Nucleus accumbens (tissue), 56 donors: ENCODE measurements at regions not wholly inside any gene's neighbourhood (a gene's known extent, or its start where the extent isn't known, plus 50 kb on each side); places are given as distances from the start of the nearest gene placed in this dataset.
"Not testable (repeated sequence)": the region's sequence is repeated elsewhere in the genome, so short reads cannot be mapped to it uniquely, and the experiment has no call there.

Experiments used
- DNase-seq, 56 donors: peaks; one replicate each; lab custom pipeline; 2025; lab: John Stamatoyannopoulos, UW

DNA sequence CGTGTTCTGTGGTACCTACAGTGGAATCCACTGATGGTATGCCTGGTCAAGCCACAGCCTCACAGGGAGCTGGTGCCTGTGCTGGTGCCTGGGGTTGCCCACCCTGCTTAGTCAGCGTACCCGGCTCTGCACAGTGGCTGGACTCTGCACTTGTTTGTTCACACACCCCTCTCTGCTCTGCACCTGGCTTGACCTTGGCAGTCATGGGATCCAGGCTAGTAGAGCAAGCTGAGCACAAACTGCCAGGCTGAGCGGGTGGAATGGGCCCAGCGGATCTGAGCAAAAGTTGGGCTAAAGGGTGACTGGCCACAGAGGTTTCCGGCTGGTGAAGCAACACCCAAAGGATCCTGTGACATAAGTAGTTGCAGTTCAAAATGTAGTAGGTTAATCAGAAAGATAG, 163.5 kb downstream of the CDH19 start:
- DNase-seq: no peak

GRCh38 chr18:66439670-66440069, 164.2 kb downstream of the CDH19 start:
- DNase-seq: no peak

- no peak for DNase-seq
Measured at GRCh38 chr18:66438711-66439536, 165.0 kb downstream of the CDH19 start.

GRCh38 chr18:66432636-66433035, 171.3 kb downstream of the CDH19 start:
- no peak for DNase-seq

- no peak for DNase-seq
Measured at GRCh38 chr18:66428795-66429194, 175.1 kb downstream of the CDH19 start.

DNA sequence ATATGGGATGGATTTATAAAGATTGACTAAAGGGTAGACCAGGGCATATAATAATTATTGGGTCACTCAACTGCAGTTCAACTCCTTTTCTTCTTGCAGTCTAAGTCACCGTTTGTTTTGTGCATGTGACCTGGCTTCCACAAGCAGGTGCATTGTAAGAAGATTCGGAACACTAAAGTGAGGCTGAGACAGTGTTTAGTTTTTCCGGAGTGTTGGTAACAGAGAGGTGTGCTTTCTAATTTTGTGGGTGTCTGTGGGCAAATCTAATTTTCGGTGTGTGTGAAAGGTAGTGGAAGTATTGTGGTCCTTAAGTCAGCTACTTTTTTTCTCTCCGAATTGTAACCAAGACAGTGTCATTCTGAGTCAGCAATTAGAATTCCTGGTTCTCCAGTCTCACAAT, 184.5 kb downstream of the CDH19 start:
- DNase-seq: no peak

DNA sequence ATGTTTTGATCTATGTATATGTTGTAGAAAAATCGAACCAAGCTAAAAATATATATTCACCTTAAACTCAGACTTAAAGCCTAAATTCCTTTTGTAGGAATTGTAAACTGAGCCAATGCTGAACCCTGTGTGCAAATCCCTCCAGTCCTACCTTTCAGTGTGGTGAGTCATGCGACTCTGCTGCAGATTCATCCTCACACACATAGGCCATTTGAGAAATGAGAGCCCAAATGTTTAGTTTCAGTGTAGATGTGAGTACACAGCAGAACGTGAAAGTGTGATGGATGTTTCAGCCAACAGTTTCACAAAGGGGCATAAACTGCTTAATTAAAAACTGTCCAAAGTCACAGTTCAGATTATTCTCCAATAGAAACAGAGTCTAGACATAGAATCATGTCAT, 193.2 kb downstream of the CDH19 start:
- no peak for DNase-seq

DNA sequence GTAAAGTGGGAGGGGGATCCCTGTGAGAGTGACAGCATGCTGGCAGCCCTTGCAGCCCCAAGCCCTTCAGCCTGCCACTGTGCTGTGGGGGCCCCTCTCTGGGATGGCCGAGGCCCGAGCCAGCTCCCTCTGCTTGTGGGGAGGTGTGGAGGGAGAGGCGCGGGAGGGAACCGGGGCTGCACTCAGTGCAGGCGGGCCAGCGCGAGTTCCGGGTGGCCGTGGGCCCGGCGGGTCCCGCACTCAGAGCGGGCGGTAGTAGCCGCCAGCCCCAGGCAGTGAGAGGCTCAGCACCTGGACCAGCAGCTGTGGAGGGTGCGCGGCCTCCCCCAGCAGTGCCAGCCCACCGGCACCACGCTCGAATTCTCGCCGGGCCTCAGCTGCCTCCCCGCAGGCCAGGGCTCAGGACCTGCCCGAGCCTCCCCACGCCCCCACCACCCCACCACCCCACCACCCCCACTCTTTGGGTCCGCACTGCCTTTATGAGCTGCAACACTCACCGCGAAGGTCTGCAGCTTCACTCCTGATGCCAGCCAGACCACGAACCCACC, 208.1 kb downstream of the CDH19 start:
- no peak for DNase-seq

DNA sequence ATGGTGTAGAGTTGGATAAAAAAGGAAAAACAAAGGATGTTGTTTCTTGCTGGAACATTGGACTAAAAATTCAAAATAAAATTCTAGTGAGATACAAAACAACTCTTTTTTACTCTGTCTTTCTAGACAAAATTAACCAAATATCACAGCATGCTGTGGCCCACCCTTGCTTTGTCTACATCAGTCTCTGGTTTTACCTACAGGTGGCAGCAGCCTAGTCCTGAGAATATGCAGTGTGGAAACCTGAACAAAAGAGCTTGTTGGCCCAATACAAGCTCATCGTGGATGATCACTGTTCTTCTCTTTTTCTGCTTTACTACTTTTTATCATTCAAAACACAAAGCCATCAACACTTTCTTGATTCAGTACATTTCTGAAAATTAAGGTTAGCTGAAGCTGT, 210.4 kb downstream of the CDH19 start:
- no peak for DNase-seq

DNA sequence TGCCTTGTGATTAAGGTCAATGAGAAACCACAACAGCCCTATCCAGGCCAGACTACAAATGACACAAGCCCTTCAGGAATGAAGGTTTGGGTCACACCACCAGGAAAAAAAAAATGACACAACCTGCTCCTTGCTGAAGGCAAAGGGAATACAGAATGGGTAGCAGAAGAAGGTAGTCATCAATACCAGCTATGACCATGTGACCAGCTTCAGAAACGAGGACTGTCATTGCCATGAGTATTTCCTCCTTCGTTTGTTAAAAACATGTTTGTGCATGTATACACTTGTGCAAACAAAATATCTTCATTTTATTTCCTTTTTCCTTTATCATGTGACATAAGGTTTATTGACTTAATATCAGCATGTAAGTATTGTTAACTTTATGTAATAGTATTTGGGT, 226.6 kb downstream of the CDH19 start:
- DNase-seq: no peak

- not testable (repeated sequence) for DNase-seq
Measured at GRCh38 chr18:66375391-66375790, 228.5 kb downstream of the CDH19 start.

DNA sequence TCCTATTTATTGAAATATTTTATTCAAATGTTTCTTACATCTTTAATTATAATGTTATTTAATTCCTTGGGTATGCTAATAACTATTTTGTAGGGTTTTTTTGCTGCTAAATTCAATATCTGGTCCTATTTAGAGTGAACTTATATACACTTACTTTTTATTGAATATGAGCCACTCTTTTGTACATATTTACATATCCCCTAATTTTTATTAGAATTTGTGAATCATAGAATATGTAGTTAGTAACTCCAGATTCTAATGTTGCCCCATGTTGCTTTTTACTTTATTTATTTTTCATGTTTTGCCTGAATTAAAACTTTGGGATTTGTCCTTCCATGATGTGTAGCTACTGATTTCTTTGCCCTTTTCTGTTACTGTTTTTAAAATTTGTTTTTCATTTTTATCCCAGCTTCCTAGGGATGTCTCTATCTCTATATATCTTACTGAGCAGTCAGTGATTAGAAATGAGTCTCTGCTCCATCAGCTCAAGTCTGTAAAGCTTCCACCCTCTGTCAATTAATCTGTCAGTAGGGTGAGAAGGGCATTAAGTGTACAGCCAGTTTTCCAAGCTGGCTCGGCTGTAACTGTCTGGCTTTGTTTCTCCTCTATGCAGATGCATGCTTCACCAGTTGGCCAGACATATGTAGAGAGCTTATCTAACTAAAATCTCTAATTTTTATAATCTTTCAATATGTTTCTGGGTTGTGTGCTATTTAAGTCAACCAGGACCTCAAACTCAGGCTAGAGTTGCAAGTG, 256.9 kb downstream of the CDH19 start:
- no peak for DNase-seq

DNA sequence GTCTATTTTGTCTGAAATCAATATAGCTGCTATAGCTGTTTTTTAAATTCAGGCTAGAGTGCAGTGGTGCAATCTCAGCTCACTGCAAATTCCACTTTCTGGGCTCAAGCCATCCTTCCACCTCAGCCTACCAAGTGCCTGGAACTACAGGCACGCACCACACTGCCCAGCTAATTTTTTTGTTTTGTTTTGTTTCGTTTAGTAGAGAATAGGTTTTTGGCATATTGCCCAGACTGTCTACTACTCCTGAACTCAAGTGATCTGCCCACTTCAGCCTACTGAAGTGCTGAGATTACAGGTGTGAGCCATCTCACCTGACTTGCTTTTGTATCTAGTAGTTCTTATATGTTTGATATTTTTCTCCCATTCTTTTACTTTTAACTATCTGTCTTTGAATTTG, 259.7 kb downstream of the CDH19 start:
- no peak for DNase-seq

- DNase-seq: no peak
Measured at GRCh38 chr18:66342577-66342976, 261.3 kb downstream of the CDH19 start.

- DNase-seq: no peak
Measured at GRCh38 chr18:66334534-66334933, 269.4 kb downstream of the CDH19 start.

DNA sequence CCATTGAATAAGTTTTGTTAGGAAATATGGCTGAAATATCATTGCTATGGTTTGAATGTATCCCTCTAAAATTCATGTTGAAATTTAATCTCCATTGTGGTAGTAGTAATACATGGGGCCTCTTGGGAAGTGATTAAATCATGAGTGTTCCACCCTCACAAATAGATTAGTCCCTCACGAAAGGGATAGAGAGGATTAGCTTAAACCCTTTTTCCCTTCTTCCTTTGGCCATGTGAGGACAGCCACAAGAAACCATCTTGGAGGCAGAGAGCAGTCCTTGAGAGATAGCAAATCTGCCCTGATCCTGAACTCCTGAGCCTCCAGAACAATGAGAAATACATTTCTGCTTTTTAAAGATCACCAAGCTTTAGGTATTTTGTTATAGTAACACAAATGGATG, 274.2 kb downstream of the CDH19 start:
- DNase-seq: no peak

GRCh38 chr18:66328296-66328878, 275.5 kb downstream of the CDH19 start:
- no peak for DNase-seq

DNA sequence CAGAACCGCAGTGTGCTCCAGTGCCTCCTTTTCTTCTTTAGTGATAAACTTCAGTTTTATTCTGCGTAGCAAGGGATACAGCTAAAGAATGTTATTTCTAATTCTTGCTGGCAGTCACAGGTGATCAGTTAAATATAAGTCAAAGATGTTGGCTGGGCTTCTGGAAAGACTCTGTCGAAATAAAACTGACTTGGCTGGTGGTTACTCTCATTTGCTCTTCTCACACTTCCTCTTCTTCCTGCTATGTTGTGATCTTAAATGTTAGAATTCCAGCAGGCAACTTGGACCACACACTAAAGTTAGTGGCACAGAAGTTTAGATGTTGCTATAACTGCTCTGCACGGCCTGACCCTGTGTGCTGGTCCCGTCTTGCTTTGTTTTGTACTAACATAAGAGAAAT, 278.6 kb downstream of the CDH19 start:
- DNase-seq: no peak

DNA sequence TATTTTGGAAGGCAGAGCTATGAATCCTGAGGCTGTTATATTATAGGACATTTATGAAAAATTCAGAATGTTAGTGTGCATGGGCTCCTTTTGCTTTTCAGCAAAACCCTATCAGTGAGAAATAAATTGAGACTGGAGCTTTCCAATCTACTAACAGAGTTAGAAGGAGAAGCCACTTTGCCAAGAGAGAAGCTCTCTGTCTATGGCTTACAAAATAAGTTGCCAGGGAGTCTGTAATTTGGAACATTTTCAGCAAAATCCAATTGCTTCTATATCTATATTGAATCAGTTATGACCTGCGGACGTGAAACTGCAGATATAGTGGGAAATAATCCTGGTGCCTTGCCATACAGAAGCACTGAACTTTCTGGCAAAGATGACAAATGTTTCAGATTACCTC, 279.3 kb downstream of the CDH19 start:
- no peak for DNase-seq

DNA sequence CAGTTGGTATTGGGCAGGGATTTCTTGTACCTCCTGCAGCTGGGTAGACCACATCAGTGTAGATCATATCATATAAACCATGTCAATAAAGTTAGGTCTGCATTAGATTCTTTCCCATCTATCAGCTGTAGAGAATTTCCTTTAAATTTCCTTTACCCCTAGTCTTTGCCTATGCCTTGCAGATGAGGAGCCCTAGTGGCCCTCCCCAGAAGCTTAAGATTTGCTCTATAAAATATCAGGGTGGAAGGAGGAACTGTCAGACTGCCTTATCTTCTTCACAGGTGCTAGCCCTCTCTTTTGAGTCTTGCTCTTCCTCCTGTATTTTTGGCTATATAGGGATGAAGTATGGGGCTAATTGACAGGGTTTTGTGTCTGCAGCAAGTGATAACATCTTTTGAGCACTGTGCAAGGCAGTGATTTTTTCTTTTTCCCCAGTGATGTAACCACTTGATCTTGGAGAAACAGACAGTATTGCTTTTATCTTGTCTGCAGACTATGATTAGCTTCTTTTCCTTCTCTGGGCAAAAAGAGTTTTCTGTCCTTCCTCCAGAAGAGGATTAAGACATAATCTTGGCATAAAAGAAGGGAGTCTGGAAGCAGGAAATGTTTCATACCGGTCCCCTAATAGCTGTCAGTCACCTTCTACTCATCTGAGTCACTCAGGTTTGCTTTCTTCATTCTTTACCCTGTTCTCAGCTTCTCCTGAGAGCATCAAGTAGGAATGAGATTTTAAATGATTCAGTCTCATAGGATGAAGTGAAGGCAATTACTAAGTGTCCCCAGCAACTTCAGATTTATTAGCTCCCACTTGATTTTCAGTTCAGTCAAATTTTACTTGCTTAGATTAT, 286.4 kb downstream of the CDH19 start:
- no peak for DNase-seq
